ENCODE measurements at regions not wholly inside any gene's neighbourhood (a gene's known extent, or its start where the extent isn't known, plus 50 kb on each side); places are given as distances from the start of the nearest gene placed in this dataset.

GRCh38 chr5:164652276-164652660 is 1146.8 kb downstream of the MAT2B start:
- TF ChIP-seq POLR2AphosphoS5 (IDR thresholded peaks at IDR 0.05) (no peak), CTCF (IDR thresholded peaks at IDR 0.05) (no peak), POLR2A (IDR thresholded peaks at IDR 0.05) (no peak), EP300 (IDR thresholded peaks at IDR 0.05; ENCODE audit: low read depth) (no peak)

Measured in transverse colon (tissue), 4 donors.